GM21360 (cell line): ENCODE measurements at regions not wholly inside any gene's neighbourhood (a gene's known extent, or its start where the extent isn't known, plus 50 kb on each side); places are given as distances from the start of the nearest gene placed in this dataset.
"Not testable (repeated sequence)": the region's sequence is repeated elsewhere in the genome, so short reads cannot be mapped to it uniquely, and the experiment has no call there.

Source experiments
- ATAC-seq: cut with Tn5 transposase; IDR thresholded peaks from one replicate; pipeline ENCODE4 v1.9.1; 2021; ENCODE audit warnings: mild to moderate bottlenecking, moderate library complexity; ENCODE audit not compliant: unreplicated experiment

DNA sequence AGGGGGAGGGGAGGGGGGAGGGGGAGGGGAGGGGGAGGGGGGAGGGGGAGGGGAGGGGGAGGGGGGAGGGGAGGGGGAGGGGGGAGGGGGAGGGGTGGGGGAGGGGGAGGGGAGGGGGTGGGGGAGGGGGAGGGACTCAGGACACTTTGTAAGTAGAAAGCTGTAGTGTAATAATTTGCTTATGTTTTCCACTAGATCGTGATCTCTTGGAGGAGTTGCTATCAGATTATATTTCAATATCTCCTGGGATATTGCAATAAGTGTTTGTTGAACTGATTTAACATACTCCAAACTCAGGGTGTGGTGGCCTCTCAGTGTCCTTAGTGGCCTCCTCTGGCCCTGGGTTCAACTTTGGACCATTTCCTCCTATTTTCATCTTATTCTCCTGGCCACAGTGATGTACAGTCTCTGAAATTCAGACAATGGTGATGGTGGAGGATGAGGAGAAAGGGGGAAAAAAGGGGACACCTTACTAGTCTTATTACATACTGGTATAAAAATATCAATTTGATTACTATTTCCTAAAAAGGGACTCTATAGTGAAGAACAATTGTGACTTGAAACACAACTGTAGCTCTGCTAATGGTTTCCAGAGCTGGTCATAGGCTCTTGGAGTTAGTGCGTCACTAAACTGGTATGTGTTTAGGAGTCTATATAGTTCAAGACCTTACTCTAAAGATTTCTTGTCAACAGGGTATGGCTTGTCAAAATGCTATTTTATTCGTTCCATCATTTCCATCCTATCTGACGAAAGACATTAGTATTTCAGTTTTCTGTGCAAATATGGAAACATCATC, 89.6 kb downstream of the DDX1 start:
- no peak for ATAC-seq

DNA sequence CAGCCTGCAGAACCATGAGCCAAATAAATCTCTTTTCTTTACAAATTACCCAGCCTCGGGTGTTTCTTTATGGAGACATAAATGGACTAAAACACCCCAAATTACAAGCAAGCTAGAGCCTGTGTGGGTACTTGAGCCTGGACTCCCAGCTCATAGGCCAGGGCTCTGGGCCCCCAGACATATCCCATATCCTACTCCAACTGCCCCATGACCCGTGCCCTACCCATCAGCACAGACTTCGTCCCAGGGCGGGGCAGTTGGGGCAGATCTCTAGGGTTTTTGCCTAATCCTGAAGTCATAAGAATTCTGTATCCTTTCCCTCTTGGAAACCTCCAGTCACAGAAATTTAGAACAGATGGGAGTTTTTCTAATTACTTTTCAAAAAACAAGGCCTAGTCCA, 90.7 kb downstream of the DDX1 start:
- ATAC-seq, result no peak

DNA sequence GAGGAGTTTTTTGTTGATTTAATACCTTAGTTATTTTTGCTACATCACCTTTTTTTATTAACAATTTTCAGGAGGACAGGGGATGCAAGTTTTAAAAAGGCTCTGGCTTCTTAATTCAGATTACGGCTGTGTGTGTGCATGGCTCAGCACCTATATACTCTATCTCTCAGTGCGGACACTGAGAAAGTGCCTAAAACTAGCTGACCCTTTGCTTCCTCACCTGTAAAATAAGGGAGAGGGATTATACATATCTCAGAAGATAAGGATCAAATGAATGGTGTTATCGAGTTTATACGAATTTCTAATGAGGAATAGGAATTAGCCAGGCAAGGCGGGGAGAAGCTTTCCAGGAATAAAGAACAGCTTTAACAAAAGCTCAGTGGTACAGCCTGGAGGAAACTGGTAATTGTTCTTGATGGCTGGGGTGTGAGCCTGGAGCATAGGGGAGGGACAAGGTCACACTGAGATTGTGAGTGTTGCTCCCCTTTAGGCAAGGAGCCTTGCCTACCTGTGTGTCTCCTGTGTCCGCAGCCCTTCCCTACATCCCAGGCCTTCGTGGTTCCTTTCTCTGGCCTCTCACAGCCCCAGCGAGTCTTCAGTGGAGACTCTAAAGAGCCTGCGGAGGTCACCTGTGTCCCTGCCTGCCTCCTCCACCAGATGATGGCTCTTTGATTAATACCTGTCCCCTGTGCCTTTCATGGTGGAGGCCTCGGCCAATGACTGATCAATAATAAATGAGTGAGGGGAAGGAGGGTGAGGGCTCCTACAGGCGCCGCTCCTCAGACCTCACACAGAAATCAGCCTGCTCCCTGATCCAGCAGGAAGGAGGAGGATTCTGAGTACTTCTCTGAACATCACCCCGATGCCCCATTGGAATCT, 92.7 kb downstream of the DDX1 start:
- no peak for ATAC-seq

DNA sequence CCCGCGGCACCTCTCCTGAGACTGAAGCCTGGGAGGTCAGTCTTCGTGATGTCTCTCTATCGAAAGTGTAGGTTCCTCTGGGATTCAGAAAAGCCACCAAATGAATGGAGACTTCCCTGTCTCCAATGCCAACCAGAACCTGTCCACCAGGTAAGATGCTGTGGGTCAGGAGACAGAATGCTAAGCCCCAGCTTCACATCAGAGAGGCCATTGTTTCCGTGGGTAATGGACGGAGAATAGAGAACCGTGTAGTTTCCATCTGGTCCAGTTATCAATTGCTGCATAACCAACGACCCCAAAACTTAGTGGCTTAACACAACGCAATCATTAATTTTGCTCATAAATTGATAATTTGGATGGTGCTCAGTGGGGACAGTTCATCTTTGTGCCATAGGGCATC, 93.5 kb downstream of the DDX1 start:
- ATAC-seq, result no peak

DNA sequence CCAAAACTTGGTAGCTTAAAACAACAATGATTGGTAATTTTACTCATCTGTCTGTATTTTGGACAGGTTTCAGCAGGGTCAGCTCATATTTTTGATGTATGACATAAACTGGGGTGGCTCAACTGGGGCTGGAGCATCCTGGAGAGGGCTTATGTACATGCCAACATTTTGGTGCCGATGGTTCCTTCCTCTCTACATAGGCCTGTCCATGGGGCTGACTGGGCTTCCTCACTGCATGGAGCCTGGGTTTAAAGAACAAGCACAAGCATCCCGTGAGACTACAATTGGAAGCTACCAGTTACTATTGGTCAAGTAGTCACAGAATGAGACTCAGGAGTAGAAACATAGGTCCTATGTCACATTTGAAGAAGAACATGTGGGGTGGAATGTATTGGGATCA, 95.0 kb downstream of the DDX1 start:
- ATAC-seq, result no peak

DNA sequence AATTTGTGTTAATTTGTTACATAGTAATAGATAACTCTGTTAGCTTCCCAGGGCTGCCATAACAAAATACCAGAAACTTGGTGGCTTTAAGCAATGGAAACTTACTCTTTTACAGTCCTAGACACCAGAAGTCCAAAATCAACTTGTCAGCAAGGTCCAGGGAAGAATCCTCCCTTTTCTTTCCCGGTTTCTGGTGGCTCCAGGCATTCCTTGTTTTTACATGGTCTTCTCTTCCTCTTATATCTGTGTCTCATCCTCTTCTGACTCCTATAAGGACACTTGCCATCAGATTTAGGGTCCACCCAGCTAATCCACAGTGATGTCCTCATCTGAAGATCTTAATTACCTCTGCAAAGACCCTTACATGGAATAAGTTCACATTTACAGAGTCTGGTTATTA, 95.6 kb downstream of the DDX1 start:
- ATAC-seq, result no peak

DNA sequence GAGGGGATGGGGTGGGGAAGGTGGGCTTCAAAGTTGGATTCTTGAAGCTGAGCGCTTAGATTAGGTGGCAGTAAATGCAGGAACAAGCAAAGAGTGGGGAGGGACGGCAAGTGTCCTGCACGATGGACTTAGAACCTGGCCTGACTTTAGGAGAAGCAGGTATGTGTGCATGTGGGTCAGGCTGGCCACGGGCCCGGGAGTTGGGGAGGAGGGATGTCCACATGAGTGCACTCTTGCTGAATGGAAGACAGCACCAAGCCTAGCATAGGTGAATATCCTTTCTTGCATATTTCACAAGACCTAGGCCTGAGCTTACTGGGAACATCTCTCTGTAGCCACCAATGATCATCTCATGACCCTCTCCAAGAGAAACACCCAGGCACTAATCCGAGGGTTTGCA, 96.1 kb downstream of the DDX1 start:
- ATAC-seq, result no peak

DNA sequence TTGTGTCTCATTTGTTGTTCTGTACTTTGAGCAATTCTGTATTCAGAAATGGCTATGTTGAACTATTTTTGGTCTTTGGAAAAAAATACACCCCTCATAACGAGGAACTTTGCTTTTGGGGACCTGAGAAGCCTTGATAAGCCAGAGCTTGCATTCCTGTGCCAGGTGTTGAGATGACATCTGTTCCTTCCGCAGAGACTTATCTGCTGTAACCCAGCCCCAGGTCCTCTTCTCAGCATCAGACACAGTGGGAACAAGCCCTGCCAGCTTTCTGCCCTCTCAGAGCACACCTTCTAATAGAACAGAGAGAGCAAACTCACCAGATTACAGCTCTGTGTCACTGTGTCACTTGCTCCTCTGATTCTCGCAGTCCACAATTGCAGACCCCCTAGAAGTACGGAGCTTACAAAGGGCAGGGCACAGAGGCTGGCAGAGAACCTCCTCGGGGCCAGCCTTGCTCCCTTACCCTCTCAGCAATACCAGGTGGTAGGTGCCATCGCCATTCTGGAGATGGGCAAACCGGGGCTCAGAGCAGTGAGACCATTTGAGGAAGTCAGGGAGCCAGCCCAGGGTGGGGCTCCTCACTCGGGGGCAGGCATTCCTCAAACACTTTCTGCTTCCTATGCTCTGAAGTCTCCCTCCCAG, 97.4 kb downstream of the DDX1 start:
- no peak for ATAC-seq

DNA sequence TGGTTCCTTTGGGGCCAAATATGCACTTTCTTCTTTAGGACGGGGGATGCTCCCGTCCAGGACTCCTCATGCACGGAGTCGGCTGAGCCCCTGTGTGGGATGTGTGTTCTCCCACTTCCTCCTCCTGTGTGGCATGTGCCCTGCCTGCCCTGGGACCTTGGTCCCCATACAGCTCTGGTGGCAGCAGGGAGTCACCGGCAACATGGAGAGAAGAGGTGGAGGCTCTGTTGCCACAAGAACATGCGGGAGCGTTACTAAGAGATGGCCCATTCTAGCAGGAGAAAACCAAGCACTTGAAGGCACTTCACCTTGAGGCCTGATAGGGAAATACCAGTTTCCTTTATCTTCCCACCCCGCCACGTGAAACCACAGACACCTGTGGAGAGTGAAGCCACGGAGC, 98.0 kb downstream of the DDX1 start:
- no peak for ATAC-seq

DNA sequence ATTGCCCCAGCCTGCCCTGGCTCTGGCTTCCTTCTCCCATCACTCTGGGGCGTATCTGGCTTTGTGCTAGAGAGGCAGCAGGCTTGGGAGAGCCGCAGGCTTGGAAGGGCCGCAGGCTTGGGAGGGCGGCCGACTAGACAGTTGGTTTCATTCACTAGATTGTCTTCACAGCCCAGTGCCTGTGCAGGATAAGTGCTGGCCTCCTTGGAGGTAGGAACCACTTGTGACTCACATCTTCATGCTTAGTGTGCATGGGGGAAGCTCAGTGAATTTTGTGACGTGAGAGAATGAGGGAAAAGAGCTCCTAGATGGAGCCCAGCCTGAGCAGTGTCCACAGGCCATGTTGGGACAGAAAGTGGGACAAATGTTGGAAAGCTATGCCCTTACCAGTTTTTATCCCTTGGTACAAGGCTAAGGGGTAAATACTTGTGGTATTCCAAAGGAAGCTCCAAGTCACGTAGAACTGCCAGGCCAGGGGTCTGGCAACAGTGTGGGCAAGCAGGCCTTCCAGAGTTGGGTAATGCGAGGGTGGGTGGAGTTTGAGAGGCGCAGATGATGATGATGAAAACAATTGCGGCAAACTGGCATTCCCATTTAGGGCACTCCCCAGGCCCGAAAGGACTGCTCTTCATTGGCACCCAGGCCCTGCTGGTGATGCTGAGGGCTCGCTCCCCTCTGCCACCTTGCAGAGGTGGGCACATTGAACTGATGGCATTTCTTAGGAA, 100.1 kb downstream of the DDX1 start:
- no peak for ATAC-seq

DNA sequence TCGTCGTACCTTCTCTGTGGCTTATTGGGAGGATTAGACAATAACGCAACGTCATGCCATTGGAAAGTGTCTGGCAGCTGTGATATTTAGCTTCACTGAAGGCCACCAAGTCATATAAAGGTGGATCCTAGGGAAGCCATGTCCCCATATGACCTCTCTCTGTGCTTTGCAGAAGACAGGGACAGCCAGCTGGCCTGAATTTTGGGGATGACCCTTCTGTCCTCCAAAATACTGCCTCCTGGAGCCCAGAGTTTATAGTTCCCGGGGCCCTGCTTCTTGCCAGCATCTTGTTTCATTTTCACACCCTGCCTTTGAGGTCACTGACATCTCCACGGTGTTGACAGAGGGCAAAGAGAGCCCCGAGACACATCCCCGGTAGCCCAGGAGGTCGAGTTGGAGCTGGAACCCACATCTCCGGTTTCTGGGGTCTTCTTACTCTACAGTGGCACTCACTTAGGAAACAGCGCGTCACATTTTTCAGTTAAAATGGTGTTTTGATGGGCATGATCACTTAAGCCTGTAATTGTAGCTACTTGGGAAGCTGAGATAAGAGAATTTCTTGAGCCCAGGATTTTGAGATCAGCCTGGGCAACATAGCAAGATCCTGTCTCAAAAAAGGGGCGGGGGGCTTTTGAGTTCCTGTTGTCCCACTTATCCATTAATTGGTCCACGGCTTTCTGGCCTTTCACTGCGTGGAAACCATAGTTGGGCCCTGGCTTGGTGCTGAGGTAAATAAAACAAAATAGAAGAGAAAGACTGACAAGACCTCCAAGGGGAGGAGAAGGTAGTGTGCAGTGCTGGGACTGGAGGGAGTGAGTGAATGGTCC, 101.1 kb downstream of the DDX1 start:
- ATAC-seq, result no peak

DNA sequence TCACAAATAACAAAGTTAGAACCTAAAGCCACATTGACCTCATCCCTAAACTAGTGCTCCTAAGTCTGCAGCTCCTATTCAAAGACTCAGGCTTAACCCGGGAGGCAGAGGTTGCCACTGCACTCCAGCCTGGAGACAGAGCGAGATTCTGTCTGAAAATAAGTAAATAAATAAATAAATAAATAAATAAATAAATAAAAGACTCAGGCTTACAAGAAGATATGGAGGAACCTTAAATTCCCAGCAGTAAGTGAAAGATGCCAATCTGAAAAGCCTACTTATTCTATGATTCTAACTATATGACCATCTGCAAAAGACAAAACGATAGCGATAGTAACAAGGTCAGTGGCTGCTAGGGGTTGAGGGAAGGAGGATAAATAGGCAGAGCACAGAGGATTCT, 101.7 kb downstream of the DDX1 start:
- ATAC-seq, result no peak

DNA sequence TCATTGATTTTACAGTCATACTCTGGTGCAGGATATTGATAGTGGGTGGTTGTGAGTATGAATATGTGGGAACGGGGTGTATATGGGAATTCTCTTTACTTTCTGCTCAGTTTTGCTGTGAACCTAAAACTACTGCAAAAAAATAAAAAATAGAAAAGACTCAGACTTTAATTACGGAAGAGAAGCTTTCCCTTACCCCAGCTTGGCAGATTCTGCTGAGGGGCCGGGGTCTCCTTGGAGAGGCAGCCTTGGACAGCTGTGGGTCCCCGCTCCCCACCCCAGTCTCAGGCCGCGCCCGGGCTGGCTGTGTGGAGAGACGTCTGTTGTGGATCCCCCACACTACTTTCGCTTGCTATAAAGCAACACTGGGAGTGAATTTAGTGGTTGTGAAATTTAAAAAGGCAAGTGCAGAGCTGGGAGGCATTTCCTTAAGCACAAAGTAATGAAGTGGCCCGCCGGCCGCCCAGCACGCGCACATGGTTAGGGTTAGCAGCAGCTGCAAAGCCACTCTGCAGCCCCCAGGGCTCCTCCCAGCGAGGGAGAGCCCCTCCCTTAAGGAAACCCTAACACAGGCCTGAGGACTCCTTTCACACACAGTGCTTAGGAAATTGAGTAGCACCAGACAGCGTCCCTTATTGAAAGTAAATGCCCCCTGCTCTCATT, 102.4 kb downstream of the DDX1 start:
- no peak for ATAC-seq

DNA sequence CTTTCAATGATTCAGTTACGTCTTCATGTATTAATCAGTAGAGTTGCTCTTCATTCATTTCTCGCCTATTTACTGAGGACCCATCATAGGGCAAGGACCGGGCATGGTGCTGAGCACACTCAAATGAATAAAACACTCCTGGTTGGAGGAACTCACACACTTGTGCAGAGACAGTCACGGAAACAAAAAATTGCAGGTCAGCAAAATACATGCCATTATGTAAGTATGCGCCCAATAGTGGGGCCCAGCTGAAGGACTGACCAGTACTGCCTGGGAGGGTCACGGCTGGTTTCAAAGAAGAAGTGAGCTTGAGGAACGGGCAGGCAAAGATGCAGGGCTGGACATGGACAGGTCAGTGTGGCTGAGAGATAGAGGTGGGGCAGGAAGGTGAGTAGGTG, 102.9 kb downstream of the DDX1 start:
- no peak for ATAC-seq

DNA sequence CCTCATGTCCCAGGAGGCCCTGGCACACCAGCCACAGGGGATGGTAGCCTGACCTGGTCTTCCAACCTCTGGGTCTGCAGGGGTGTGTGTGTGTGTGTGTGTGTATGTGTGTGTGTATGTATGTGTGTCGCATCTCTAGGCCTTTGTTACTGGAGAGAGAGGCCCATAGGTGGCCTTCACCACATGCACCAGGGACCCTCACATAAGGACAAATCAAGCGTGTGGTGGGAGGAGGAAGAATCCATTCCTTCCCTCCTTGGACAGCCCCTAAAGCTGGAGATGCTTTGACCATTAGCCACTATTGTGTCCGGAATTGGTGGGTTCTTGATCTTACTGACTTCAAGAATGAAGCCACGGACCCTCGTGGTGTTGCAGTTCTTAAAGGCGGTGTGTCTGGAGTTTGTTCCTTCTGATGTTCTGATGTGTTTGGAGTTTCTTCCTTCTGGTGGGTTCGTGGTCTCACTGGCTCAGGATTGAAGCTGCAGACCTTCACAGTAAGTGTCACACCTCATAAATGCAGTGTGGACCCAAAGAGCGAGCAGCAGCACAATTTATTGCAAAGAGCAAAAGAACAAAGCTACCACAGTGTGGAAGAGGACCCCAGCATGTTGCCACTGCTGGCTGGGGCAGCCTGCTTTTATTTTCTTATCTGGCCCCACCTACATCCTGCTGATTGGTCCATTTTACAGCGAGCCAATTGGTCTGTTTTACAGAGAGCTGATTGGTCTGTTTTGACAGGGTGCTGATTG, 104.1 kb downstream of the DDX1 start:
- no peak for ATAC-seq

DNA sequence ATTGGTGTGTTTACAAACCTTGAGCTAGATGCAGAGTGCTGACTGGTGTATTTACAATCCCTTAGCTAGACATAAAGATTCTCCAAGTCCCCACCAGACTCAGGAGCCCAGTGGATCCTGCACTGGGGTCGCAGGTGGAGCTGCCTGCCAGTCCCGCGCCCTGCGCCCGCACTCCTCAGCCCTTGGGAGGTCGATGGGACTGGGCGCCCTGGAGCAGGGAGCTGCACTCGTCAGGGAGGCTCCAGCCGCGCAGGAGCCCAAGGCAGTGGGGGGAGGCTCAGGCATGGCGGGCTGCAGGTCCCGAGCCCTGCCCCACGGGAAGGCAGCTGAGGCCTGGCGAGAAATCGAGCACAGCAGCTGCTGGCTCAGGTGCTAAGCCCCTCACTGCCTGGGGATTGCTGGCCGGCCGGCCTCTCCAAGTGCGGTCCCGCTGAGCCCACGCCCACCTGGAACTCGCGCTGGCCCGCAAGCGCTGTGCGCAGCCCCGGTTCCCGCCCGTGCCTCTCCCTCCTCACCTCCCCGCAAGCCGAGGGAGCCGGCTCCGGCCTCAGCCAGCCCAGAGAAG, 105.0 kb downstream of the DDX1 start:
- not testable (repeated sequence) for ATAC-seq

DNA sequence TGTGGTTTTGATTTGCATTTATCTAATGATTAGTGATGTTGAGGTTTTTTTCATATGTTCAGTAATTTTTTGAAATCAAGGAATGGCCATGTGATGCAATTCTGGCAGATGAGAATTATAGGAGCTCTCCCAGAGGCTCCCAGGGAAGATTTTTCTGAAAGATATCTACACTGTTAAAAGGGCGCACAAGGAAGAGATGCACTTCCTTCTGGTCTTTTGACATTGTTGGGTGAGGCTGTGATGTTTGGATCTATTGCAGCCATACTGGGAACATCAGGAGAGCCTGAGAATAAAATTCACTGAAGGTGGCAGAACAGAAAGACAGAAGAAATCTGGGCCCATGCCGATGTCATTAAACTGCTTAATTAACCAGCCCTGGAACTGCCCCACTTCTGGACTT, 108.5 kb downstream of the DDX1 start:
- no peak for ATAC-seq

DNA sequence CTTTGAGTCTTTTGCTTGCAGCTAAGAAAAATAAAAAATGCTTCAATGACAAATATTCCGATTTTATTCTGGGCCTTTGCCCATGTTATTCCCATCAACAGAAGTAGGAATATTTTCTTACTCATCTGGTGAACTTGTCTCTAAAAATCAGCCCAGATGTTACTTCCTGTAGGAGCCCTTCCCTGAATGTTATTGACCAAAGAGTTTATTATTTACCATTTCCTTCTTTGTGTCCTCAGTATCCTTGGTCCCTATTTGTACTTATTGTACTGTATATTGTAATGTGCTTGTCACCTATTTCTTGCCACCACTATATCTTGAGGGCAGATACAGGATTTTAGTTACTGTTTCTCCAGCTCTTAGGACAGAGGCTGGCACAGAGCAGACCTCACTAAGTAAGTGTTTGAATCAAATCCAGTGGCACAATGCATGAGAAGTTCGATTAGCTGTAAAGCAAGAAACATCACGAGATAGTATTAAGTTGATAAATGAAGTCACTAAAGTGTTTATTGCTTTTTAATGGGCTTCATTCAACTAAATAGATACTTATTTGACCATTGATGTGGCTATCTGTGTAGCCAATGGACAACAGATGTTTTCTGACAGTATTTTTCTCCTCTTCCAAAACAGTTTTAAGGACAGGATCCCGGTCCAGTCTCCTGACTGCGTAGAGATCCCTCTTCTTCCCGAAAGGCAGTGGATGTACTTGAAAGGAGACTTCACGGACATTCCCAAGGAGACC, 109.1 kb downstream of the DDX1 start:
- no peak for ATAC-seq
